Middle frontal gyrus (tissue), 1 donor: ENCODE measurements at regions not wholly inside any gene's neighbourhood (a gene's known extent, or its start where the extent isn't known, plus 50 kb on each side); places are given as distances from the start of the nearest gene placed in this dataset.

Source experiments
- DNase-seq: peaks from one replicate; pipeline ENCODE4 v3.0.0-alpha.2; 2015; ENCODE audit warnings: low spot score; ENCODE audit errors: extremely low spot score

- no peak for DNase-seq
Measured at GRCh38 chr18:21162786-21163185, 51.2 kb upstream of the ROCK1 start.

DNA sequence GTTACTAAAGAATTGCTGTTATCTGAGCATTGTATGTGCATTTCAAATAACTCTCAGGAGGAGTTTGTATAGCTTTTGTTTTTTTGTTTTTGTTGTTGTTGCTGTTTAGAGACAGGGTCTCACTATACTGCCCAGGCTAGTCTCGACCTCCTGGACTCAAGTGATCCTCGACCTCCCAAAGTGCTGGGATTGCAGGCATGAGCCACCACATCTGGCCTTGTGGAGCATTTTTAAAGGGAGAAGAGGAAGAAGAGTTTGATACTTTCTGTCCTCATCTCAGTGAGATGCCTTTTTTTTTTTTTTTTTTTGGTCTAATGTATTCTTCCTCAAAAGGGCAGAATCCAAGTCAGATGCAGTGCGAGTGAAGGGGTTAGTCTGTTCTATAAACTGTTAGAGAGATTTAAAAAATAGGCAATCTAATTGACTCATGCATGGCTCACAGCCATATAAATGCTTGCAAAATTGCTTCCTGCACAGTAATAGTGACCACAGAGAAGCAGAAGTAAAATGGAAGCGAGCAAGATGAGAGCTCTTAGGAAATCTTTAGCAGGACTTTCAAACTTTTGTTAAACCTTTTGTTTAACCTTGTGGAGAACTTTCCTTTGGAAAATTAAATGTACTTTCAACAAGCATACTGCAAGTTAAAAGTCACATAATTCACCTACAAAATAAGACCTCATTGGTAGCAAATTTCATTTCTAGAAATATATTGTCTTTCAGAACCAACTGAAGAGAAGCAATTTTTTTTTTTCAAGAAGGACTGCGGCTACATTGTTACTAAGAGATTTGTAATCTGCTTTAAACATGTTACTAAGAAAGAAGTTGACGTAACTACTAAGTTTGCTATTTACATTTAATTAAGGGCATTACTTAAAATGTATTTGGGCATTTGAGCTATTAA lies 52.3 kb upstream of the ROCK1 start:
- no peak for DNase-seq

- DNase-seq, result no peak
Measured at GRCh38 chr18:21164548-21165095, 53.0 kb upstream of the ROCK1 start.

DNA sequence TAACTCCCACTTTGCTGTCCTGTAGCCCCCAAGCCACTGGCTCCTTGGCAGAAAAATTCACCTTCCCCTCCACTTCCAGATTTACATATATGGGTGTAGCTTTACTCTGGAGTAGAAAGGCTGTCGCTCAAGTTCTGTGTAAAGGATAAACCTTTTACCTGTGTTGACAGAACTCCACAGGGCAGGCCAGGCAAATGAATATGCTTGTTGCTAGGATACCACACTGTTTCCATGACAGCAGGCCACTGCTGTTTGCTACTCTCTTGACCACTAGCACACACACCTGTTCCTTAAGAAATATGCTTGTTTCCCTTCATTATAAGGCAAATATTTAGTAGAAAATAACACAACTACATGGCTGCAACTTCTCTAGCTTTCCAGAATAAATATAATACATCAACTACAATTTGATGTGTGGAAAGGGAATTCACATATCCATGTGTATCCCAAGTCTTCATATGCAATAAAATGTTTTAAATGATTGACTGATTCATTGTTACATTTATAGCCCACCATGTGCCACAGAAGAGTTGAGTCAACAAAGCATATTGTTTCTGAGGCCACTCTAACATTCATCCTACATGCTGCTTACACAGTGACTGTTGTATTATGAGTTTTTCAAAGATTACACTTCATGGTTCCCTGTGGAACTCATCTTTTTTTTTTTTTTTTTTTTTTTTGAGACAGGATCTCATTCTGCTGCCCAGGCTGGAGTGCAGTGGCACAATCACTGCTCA lies 56.2 kb upstream of the ROCK1 start:
- DNase-seq, result no peak

DNA sequence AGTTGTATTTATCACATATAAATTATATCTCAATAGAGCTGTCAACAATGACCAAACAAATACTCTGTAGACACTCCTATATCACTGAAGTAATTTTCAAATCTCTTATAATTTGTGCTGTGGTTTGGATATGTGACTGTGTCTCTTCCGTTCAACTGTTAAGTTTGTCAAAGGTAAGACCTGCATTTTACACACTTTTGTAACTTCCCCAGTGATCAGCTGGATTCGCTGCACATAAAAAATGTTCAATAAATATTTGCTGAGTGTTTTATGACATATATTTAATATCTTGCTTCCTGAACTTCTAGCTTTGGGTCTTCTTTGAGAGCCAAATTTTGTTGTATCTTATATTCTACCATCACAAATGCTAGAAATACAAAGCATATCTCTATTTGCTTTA lies 57.3 kb upstream of the ROCK1 start:
- DNase-seq, result no peak

- DNase-seq, result no peak
Measured at GRCh38 chr18:21177822-21178221, 64.2 kb upstream of the GREB1L start.

GRCh38 chr18:21179590-21180220 lies 62.3 kb upstream of the GREB1L start:
- peak; percentile 40 for DNase-seq

DNA sequence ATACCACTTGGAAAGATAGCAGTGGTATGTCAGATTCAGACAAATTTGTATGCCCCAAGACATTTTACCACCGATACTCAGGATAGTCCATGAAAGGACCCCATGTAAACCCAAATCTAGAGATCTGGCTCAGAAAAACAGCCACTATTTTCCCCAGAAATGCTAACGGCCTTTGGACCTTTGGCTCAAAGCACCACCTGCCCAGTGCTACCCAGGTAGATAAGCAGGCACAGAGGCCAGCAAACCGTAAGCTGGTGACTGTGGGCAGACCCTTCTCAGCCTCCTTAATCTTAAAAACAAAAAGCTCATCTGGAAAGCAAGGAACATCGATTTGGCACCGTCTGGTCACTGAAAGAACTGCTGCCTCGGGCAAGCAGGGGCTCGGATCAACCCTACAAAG lies 61.4 kb upstream of the GREB1L start:
- no peak for DNase-seq

DNA sequence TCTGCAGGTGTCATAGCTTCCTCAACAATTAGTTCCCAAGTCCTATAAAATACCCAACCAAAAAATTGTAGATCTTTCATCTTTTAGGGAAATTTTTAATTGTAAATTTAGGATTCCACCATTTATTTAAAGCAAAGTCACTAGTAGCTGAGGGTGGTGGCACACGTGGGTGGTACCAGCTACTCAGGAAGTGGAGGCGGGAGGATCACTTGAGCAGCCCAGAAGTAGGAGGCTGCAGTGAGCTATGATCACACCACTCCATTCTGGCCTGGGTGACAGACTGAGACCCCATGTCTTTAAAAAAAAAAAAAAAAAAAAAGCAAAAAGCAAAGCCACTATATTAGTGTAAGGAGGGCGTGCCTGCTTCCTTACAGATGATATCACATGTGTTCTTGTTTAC lies 60.3 kb upstream of the GREB1L start:
- no peak for DNase-seq

DNA sequence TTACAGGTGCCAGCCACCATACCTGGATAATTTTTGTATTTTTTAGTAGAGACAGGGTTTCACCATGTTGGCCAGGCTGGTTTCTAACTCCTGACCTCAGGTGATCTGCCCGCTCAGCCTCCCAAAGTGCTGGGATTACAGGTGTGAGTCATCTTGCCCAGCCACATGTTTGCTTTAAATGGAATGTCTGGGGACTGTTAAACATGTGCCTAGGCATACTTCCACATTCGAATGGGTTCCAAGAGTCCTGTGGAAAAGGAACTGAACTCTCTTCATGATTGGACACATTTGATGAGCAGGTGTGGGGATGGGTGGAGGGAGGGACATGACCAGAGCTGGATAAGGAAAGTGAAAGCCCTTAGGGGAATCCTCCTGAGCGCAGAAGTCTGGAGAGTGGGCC lies 58.4 kb upstream of the GREB1L start:
- DNase-seq, result no peak

DNA sequence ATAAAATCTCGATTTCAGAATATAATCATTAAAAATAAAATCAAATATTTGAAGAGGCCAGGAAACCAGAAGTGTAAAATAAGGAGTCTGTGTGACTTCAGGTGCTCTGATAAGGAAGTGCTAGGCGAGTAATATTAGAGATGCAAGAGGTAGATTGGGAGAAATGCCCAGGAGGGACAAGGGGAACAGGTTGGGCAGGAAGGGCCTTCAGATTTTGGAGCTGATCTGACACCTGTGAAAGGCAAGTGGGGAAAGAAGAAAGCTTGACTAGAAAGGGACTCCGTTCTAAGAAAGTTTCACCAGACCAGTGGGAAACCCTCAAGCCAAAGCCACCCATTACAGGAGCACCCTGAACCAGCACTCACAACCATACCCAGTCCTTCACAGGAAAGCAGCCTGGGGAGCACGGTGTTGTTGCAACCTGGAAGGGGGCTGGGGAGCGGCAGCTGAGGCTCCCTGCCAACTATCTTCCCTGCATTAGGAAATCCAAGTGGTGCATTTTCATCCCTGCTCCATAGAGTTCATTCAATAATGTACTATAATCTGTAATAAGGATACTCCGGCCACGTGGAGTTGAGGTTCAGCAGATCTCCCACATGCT lies 57.5 kb upstream of the GREB1L start:
- DNase-seq, result no peak

GRCh38 chr18:21187886-21188285 lies 54.1 kb upstream of the GREB1L start:
- no peak for DNase-seq

- no peak for DNase-seq
Measured at GRCh38 chr18:21191596-21192307, 50.3 kb upstream of the GREB1L start.
